MCF 10A (cell line): ENCODE measurements at regions not wholly inside any gene's neighbourhood (a gene's known extent, or its start where the extent isn't known, plus 50 kb on each side); places are given as distances from the start of the nearest gene placed in this dataset.

Experiments used
- BruUV-seq: library from RNA; stranded (reverse); fragments of 400-500 nt; replicated peaks from 2 replicates; lab custom pipeline; 2021; lab: Mats Ljungman, UMichigan
- CTCF ChIA-PET: fragments of 300-600 bp; sonication (Branson Sonifier 250); formaldehyde crosslinking; extraction: SDS; loops from one replicate; lab custom pipeline; 2021; ENCODE audit warnings: antibody characterized with exemption, inconsistent platforms; lab: Yijun Ruan, JAX
- POLR2A ChIA-PET: fragments of 300-600, 350-650 bp; sonication (Branson Sonifier 250); formaldehyde crosslinking; extraction: SDS; loops from one replicate; lab custom pipeline; 2020; ENCODE audit warnings: antibody characterized with exemption, inconsistent platforms; lab: Yijun Ruan, JAX
- DNase-seq: peaks from one replicate; pipeline ENCODE4 v3.0.0-alpha.2; 2018; ENCODE audit not compliant: unreplicated experiment
- H3K27ac Mint-ChIP-seq: one replicate; pipeline ENCODE4 v1.8.0; 2022; ENCODE audit warnings: mild to moderate bottlenecking, low read depth, mixed read lengths; ENCODE audit not compliant: unreplicated experiment
- H3K27me3 Mint-ChIP-seq: one replicate; pipeline ENCODE4 v1.8.0; 2022; ENCODE audit warnings: mixed read lengths; ENCODE audit not compliant: insufficient read depth, unreplicated experiment
- H3K36me3 Mint-ChIP-seq: one replicate; pipeline ENCODE4 v1.8.0; 2022; ENCODE audit warnings: mild to moderate bottlenecking, moderate library complexity, mixed read lengths; ENCODE audit not compliant: insufficient read depth, unreplicated experiment
- H3K4me1 Mint-ChIP-seq: one replicate; pipeline ENCODE4 v1.8.0; 2022; ENCODE audit warnings: mixed read lengths; ENCODE audit not compliant: insufficient read depth, unreplicated experiment
- H3K4me3 Mint-ChIP-seq: one replicate; pipeline ENCODE4 v1.8.0; 2022; ENCODE audit warnings: mild to moderate bottlenecking, moderate library complexity, mixed read lengths; ENCODE audit not compliant: unreplicated experiment
- H3K9me3 Mint-ChIP-seq: one replicate; pipeline ENCODE4 v1.8.0; 2022; ENCODE audit warnings: mixed read lengths; ENCODE audit not compliant: unreplicated experiment
- CTCF ChIP-seq: fragments of 200-600 bp; IDR thresholded peaks from one replicate; pipeline ENCODE4 v1.8.0; 2022; ENCODE audit warnings: antibody characterized with exemption, mild to moderate bottlenecking; ENCODE audit not compliant: unreplicated experiment
- intact Hi-C: fragments of 100-400 bp; cut with micrococcal nuclease; formaldehyde crosslinking; loops from 2 replicates; pipeline ENCODE4 v1.14.1; 2022

GRCh38 chr2:160649698-160650097 is 156.1 kb upstream of the RBMS1 start:
- Mint-ChIP-seq H3K27ac (no peak overlapping the region), H3K36me3 (no peaks in the 10 kb centered on the region), H3K4me1 (peaks cover 36% of the 10 kb centered on the region), H3K9me3 (no peaks in the 10 kb centered on the region), H3K27me3 (no peaks in the 10 kb centered on the region), H3K4me3 (no peak overlapping the region)
- CTCF ChIA-PET: interaction anchor here (0.5 to 1.3 kb wide), 3 partner anchors 28 to 324 kb away, joined by 3 to 4 read pairs (median 3); no protein-coding TSS in a partner anchor
- no peak for DNase-seq
- intact Hi-C loops: no loop called here
- no TSS peak for BruUV-seq
- TF ChIP-seq CTCF: no peak
- POLR2A ChIA-PET: interaction anchor here (0.6 kb wide), 1 partner anchor 39 kb away, joined by 4 read pairs; no protein-coding TSS in a partner anchor

GRCh38 chr2:160650196-160651118 is 156.8 kb upstream of the RBMS1 start:
- ChIA-PET CTCF (interaction anchor here (0.6 to 1.3 kb wide), 5 partner anchors 27 to 326 kb away, joined by 3 to 4 read pairs (median 4); no protein-coding TSS in a partner anchor), POLR2A (interaction anchor here (0.6 to 0.7 kb wide), 3 partner anchors 38 to 720 kb away, joined by 3 to 4 read pairs (median 3); no protein-coding TSS in a partner anchor)
- no peaks in the 10 kb centered on the region for H3K36me3 Mint-ChIP-seq
- H3K27ac Mint-ChIP-seq: no peak overlapping the region
- no peak overlapping the region for H3K4me3 Mint-ChIP-seq
- H3K9me3 Mint-ChIP-seq: no peaks in the 10 kb centered on the region
- no TSS peak for BruUV-seq
- peaks cover 36% of the 10 kb centered on the region for H3K4me1 Mint-ChIP-seq
- intact Hi-C loops: no loop called here
- no peak for DNase-seq
- no peaks in the 10 kb centered on the region for H3K27me3 Mint-ChIP-seq
- TF ChIP-seq CTCF: no peak

GRCh38 chr2:160651416-160652200 is 158.0 kb upstream of the RBMS1 start:
- intact Hi-C loops: no loop called here
- H3K27me3 Mint-ChIP-seq: no peaks in the 10 kb centered on the region
- ChIA-PET POLR2A (interaction anchor here (0.5 to 1.4 kb wide), 2 partner anchors 13 to 15 kb away, joined by 4 to 5 read pairs; no protein-coding TSS in a partner anchor), CTCF (interaction anchor here (0.8 to 1.1 kb wide), 2 partner anchors 221 to 328 kb away, joined by 4 read pairs; no protein-coding TSS in a partner anchor)
- DNase-seq: no peak
- H3K36me3 Mint-ChIP-seq: no peaks in the 10 kb centered on the region
- no peak for TF ChIP-seq CTCF
- no peak overlapping the region for H3K4me3 Mint-ChIP-seq
- H3K4me1 Mint-ChIP-seq: peaks cover 31% of the 10 kb centered on the region
- no TSS peak for BruUV-seq
- no peak overlapping the region for H3K27ac Mint-ChIP-seq
- H3K9me3 Mint-ChIP-seq: no peaks in the 10 kb centered on the region

- H3K9me3 Mint-ChIP-seq: no peaks in the 10 kb centered on the region
- intact Hi-C loops: no loop called here
- H3K36me3 Mint-ChIP-seq: no peaks in the 10 kb centered on the region
- no peak overlapping the region for H3K27ac Mint-ChIP-seq
- peaks cover 25% of the 10 kb centered on the region for H3K4me1 Mint-ChIP-seq
- CTCF ChIA-PET: no interaction called here
- peak; percentile 88 for DNase-seq
- TF ChIP-seq CTCF: no peak
- H3K4me3 Mint-ChIP-seq: no peak overlapping the region
- POLR2A ChIA-PET: interaction anchor here (0.5 to 1.4 kb wide), 2 partner anchors 12 to 14 kb away, joined by 4 to 5 read pairs; no protein-coding TSS in a partner anchor
- no TSS peak for BruUV-seq
- H3K27me3 Mint-ChIP-seq: no peaks in the 10 kb centered on the region
Measured at GRCh38 chr2:160652236-160652635, 158.6 kb upstream of the RBMS1 start.
